GDM1 (cell line): ENCODE measurements at regions not wholly inside any gene's neighbourhood (a gene's known extent, or its start where the extent isn't known, plus 50 kb on each side); places are given as distances from the start of the nearest gene placed in this dataset.

ENCODE experiments used
- DNase-seq: peaks from one replicate; lab custom pipeline; 2025; lab: John Stamatoyannopoulos, UW

- DNase-seq, result no peak
Observed at GRCh38 chr10:43731486-43731885, 82.8 kb upstream of the ZNF32 start.

GRCh38 chr10:43728425-43728824, 79.7 kb upstream of the ZNF32 start:
- no peak for DNase-seq

GRCh38 chr10:43727935-43728334, 79.3 kb upstream of the ZNF32 start:
- no peak for DNase-seq

GRCh38 chr10:43715334-43715733, 66.7 kb upstream of the ZNF32 start:
- DNase-seq, result no peak

- no peak for DNase-seq
Observed at GRCh38 chr10:43712821-43713584, 64.3 kb upstream of the ZNF32 start.

- no peak for DNase-seq
Observed at GRCh38 chr10:43710772-43711471, 62.2 kb upstream of the ZNF32 start.

- no peak for DNase-seq
Observed at GRCh38 chr10:43708262-43708661, 59.6 kb upstream of the ZNF32 start.

- DNase-seq, result no peak
Observed at GRCh38 chr10:43707770-43708169, 59.1 kb upstream of the ZNF32 start.

- DNase-seq, result no peak
Observed at GRCh38 chr10:43706166-43706565, 57.5 kb upstream of the ZNF32 start.

GRCh38 chr10:43703286-43703685, 54.6 kb upstream of the ZNF32 start:
- no peak for DNase-seq

GRCh38 chr10:43702936-43703281, 54.2 kb upstream of the ZNF32 start:
- DNase-seq, result no peak

GRCh38 chr10:43702213-43702935, 53.7 kb upstream of the ZNF32 start:
- no peak for DNase-seq

GRCh38 chr10:43701295-43701694, 52.6 kb upstream of the ZNF32 start:
- no peak for DNase-seq

GRCh38 chr10:43700306-43700705, 51.6 kb upstream of the ZNF32 start:
- DNase-seq, result no peak

GRCh38 chr10:43699516-43699915, 50.8 kb upstream of the ZNF32 start:
- DNase-seq, result no peak
